Naive thymus-derived CD4-positive, alpha-beta T cell (primary cell): ENCODE measurements at regions not wholly inside any gene's neighbourhood (a gene's known extent, or its start where the extent isn't known, plus 50 kb on each side); places are given as distances from the start of the nearest gene placed in this dataset.

ENCODE experiments used
- ATAC-seq: fragments of 150-1000 bp; cut with Tn5 transposase; 2 replicates; pipeline ENCODE4 v1.10.0; 2021; ENCODE audit warnings: mild to moderate bottlenecking, moderate library complexity
- CTCF ChIA-PET: fragments of 350-600 bp; sonication (Branson Sonifier 250); formaldehyde crosslinking; loops from one replicate; lab custom pipeline; 2021; ENCODE audit warnings: antibody characterized with exemption; lab: Charles Lee
- POLR2A ChIA-PET: fragments of 350-600 bp; sonication (Branson Sonifier 250); formaldehyde crosslinking; loops from one replicate; lab custom pipeline; 2021; ENCODE audit warnings: antibody characterized with exemption, inconsistent platforms; lab: Charles Lee
- DNase-seq, 9 donors: peaks; one replicate each; pipeline versions ENCODE4 v3.0.0 to v3.0.0-alpha.2; 2020 to 2022; ENCODE audit warnings: mixed read lengths in 1 of 9
- H3K27ac ChIP-seq: one replicate; pipeline ENCODE4 v1.7.0; 2013; ENCODE audit warnings: mild to moderate bottlenecking, low read depth, low read length, moderate library complexity
- H3K27me3 ChIP-seq, 2 donors: one replicate each; pipeline ENCODE4 v1.7.0; 2013; ENCODE audit warnings: low read length in 2 of 2, mild to moderate bottlenecking in 2 of 2, moderate library complexity in 2 of 2; ENCODE audit not compliant: control insufficient read depth in 2 of 2, insufficient read depth in 2 of 2
- H3K36me3 ChIP-seq, 3 experiments: 1 replicate in 2 of 3; 2 replicates in 1 of 3; pipeline ENCODE4 v1.7.0; 2013; ENCODE audit warnings: low read length in 3 of 3, mild to moderate bottlenecking in 3 of 3, moderate library complexity in 1 of 3; ENCODE audit not compliant: insufficient read depth in 3 of 3, control insufficient read depth in 2 of 3
- H3K4me1 ChIP-seq, 2 donors: one replicate each; pipeline ENCODE4 v1.7.0; 2013; ENCODE audit warnings: low read length in 2 of 2, mild to moderate bottlenecking in 2 of 2, moderate library complexity in 1 of 2; ENCODE audit not compliant: control insufficient read depth in 2 of 2, insufficient read depth in 2 of 2
- H3K4me3 ChIP-seq: 2 replicates; pipeline ENCODE4 v1.7.0; 2013; ENCODE audit warnings: mild to moderate bottlenecking, low read length
- H3K9me3 ChIP-seq, 3 experiments: 1 replicate in 2 of 3; 2 replicates in 1 of 3; pipeline ENCODE4 v1.7.0; 2013; ENCODE audit warnings: low read length in 3 of 3; ENCODE audit not compliant: control insufficient read depth in 2 of 3
- H3K27ac Mint-ChIP-seq, 9 donors: one replicate each; pipeline ENCODE4 v1.8.0; 2020 to 2022; ENCODE audit warnings: mixed read lengths in 9 of 9, mild to moderate bottlenecking in 8 of 9, moderate library complexity in 5 of 9, inconsistent platforms in 2 of 9
- H3K27me3 Mint-ChIP-seq, 5 donors: one replicate each; pipeline ENCODE4 v1.8.0; 2021 to 2022; ENCODE audit warnings: mixed read lengths in 5 of 5, mild to moderate bottlenecking in 1 of 5
- H3K36me3 Mint-ChIP-seq, 5 donors: one replicate each; pipeline ENCODE4 v1.8.0; 2020 to 2022; ENCODE audit warnings: mixed read lengths in 5 of 5, mild to moderate bottlenecking in 3 of 5, inconsistent platforms in 1 of 5
- H3K4me1 Mint-ChIP-seq, 7 donors: one replicate each; pipeline ENCODE4 v1.8.0; 2020 to 2022; ENCODE audit warnings: mixed read lengths in 7 of 7, mild to moderate bottlenecking in 3 of 7, inconsistent platforms in 1 of 7
- H3K4me3 Mint-ChIP-seq, 10 donors: one replicate each; pipeline ENCODE4 v1.8.0; 2020 to 2022; ENCODE audit warnings: mild to moderate bottlenecking in 10 of 10, mixed read lengths in 10 of 10, moderate library complexity in 6 of 10, inconsistent platforms in 2 of 10
- H3K9me3 Mint-ChIP-seq, 11 donors: one replicate each; pipeline ENCODE4 v1.8.0; 2020 to 2022; ENCODE audit warnings: mixed read lengths in 11 of 11, mild to moderate bottlenecking in 4 of 11, inconsistent platforms in 1 of 11, moderate library complexity in 1 of 11
- intact Hi-C, 2 donors: fragments of 100-400 bp; cut with micrococcal nuclease; formaldehyde crosslinking; loops; one replicate each; pipeline ENCODE4 v1.15.1; 2023

DNA sequence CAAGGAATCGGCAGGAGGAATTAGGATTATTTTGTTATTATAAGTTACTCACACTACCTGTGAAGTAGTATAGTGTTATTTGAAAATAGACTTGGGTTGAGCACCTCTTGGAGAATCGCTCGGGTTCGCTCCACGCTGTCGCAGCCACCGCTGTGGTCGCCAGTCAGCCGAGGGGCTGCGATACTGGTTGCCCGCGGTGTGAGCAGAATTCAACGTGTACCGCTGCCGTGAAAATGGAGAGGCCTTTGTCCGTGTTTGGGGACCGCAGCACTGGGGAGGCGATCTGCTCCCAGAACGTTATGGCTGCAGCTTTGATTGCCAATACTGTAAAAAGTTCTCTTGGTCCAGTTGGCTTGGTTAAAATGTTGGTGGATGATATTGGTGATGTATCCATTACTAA is 117.2 kb downstream of the C7orf25 start:
- H3K4me1 Mint-ChIP-seq, result no peaks in the 10 kb centered on the region
- H3K4me3 Mint-ChIP-seq, result no peak overlapping the region
- ChIA-PET CTCF (no interaction called here), POLR2A (no interaction called here)
- no peak overlapping the region for H3K27ac ChIP-seq
- peaks cover 0 to 28% (median 8%) of the 10 kb centered on the region in 5 donors for H3K27me3 Mint-ChIP-seq
- peaks cover 0 to 29% (median 2%) of the 10 kb centered on the region in 11 donors for H3K9me3 Mint-ChIP-seq
- intact Hi-C loops, result no loop called here
- no peaks in the 10 kb centered on the region for H3K36me3 Mint-ChIP-seq
- no peak for DNase-seq
- no peaks in the 10 kb centered on the region for H3K36me3 ChIP-seq
- no peak overlapping the region for H3K27ac Mint-ChIP-seq
- no peaks in the 10 kb centered on the region for H3K27me3 ChIP-seq
- no peak for ATAC-seq
- no peaks in the 10 kb centered on the region for H3K4me1 ChIP-seq
- H3K4me3 ChIP-seq, result no peak overlapping the region
- H3K9me3 ChIP-seq, result no peaks in the 10 kb centered on the region

DNA sequence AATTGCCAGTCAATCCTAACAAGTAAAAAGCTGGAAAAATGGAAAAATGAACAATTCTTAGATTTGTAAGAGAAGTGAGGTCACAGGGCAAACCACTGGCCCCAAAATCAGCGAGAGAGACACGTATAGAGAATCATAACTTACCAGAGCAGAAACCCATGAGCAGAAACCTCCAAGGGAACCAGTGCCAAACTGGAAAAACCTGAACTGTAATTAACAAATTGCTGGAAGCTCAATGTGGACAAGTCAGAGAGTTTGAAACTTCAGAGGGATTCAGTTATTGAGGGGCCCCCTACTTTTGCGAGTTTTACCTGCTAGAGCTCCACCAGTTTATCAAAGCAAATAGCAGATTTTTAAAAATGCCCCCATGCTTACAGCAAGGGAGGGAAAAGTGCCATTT is 119.0 kb downstream of the C7orf25 start:
- Mint-ChIP-seq H3K9me3 (peaks cover 0 to 21% (median 0%) of the 10 kb centered on the region in 11 donors), H3K27ac (no peak overlapping the region), H3K4me3 (no peak overlapping the region), H3K4me1 (no peaks in the 10 kb centered on the region), H3K36me3 (no peaks in the 10 kb centered on the region), H3K27me3 (peaks cover 0 to 21% (median 4%) of the 10 kb centered on the region in 5 donors)
- H3K27me3 ChIP-seq, result no peaks in the 10 kb centered on the region
- no peak overlapping the region for H3K4me3 ChIP-seq
- no peak for ATAC-seq
- DNase-seq, result no peak
- intact Hi-C loops, result no loop called here
- H3K36me3 ChIP-seq, result no peaks in the 10 kb centered on the region
- H3K27ac ChIP-seq, result no peak overlapping the region
- ChIA-PET POLR2A (no interaction called here), CTCF (no interaction called here)
- no peaks in the 10 kb centered on the region for H3K9me3 ChIP-seq
- H3K4me1 ChIP-seq, result no peaks in the 10 kb centered on the region

DNA sequence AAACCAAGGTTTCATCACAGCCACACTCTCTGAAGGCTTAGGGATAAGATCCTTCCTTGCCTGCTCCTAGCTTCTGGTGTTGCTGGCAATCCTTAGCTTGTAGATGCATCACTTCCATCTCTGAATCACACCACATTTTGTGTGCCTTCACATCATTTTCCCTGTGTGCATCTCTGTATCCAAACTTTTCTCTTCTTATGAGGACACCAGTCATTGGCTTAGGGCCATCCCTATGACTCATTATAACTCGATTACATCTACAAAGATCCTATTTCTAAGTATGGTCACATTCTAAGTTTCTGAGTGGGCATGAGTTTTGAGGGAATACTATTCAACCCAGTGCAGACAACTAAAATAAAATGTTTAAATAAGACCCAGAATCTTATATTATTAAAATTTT is 121.7 kb downstream of the C7orf25 start:
- H3K9me3 ChIP-seq, result no peaks in the 10 kb centered on the region
- DNase-seq (no peak), ATAC-seq (no peak)
- Mint-ChIP-seq H3K4me1 (no peaks in the 10 kb centered on the region), H3K36me3 (no peaks in the 10 kb centered on the region), H3K27ac (no peak overlapping the region), H3K27me3 (peaks cover 0 to 14% (median 7%) of the 10 kb centered on the region in 5 donors), H3K9me3 (peaks cover 0 to 11% (median 3%) of the 10 kb centered on the region in 11 donors), H3K4me3 (no peak overlapping the region)
- ChIA-PET POLR2A (no interaction called here), CTCF (no interaction called here)
- H3K4me1 ChIP-seq, result no peaks in the 10 kb centered on the region
- no peaks in the 10 kb centered on the region for H3K36me3 ChIP-seq
- intact Hi-C loops, result no loop called here
- no peaks in the 10 kb centered on the region for H3K27me3 ChIP-seq
- H3K4me3 ChIP-seq, result no peak overlapping the region
- no peak overlapping the region for H3K27ac ChIP-seq

DNA sequence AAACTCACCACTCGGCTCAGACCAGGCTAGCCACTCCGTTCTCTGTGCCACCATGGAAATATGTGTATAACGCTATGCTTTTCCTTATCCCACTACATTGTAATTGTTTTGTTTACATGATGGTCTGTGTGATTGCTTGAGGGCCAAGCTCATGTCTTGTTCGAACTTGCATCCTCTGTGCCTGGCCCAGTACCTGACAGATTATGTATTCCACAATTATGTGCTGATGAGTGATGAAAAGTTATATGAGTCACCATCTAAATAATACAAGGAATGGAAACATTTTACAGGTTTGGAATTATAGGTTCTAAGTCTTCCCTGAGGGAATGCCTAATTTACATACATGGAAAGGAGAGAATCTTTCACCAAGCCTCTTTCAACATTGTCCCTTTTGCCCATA is 137.4 kb downstream of the C7orf25 start:
- H3K9me3 ChIP-seq, result no peaks in the 10 kb centered on the region
- H3K4me1 Mint-ChIP-seq, result no peaks in the 10 kb centered on the region
- no peaks in the 10 kb centered on the region for H3K27me3 ChIP-seq
- CTCF ChIA-PET, result no interaction called here
- intact Hi-C loops, result no loop called here
- peaks cover 0 to 7% (median 0%) of the 10 kb centered on the region in 5 donors for H3K36me3 Mint-ChIP-seq
- ATAC-seq, result no peak
- H3K27me3 Mint-ChIP-seq, result peaks cover 0 to 20% (median 6%) of the 10 kb centered on the region in 5 donors
- no peak overlapping the region for H3K27ac Mint-ChIP-seq
- no peak overlapping the region for H3K4me3 Mint-ChIP-seq
- POLR2A ChIA-PET, result no interaction called here
- peaks cover 3 to 15% (median 10%) of the 10 kb centered on the region in 11 donors for H3K9me3 Mint-ChIP-seq
- no peak overlapping the region for H3K27ac ChIP-seq
- no peak overlapping the region for H3K4me3 ChIP-seq
- H3K4me1 ChIP-seq, result no peaks in the 10 kb centered on the region
- no peaks in the 10 kb centered on the region for H3K36me3 ChIP-seq
- DNase-seq, result no peak

DNA sequence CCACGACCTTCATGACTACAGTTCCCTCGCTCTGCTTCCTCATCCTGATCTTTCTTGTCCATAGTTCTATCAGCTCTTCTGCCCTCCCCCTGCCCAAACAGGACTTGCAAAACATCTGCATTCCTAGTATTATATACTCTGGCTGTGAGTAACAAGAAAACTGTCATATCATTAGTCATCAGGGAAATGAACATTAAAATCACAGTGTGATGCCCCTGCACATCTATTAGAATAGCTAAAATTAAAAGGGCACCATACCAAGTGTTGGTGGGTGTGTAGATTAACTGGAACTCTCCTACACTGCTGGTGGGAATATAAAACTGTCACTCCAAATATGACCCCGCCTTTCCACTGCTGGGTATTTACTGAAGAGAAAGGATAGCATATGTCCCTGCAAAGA is 141.8 kb downstream of the C7orf25 start:
- DNase-seq (no peak), ATAC-seq (no peak)
- Histone ChIP-seq H3K36me3 (no peaks in the 10 kb centered on the region), H3K27me3 (no peaks in the 10 kb centered on the region), H3K4me1 (no peaks in the 10 kb centered on the region), H3K9me3 (no peaks in the 10 kb centered on the region), H3K27ac (no peak overlapping the region), H3K4me3 (no peak overlapping the region)
- POLR2A ChIA-PET, result no interaction called here
- Mint-ChIP-seq H3K27me3 (peaks cover 0 to 11% (median 8%) of the 10 kb centered on the region in 5 donors), H3K4me3 (no peak overlapping the region), H3K27ac (no peak overlapping the region), H3K4me1 (peaks cover 0 to 1% (median 0%) of the 10 kb centered on the region in 7 donors), H3K36me3 (no peaks in the 10 kb centered on the region), H3K9me3 (peaks cover 0 to 4% (median 0%) of the 10 kb centered on the region in 11 donors)
- intact Hi-C loops, result no loop called here
- CTCF ChIA-PET, result no interaction called here

DNA sequence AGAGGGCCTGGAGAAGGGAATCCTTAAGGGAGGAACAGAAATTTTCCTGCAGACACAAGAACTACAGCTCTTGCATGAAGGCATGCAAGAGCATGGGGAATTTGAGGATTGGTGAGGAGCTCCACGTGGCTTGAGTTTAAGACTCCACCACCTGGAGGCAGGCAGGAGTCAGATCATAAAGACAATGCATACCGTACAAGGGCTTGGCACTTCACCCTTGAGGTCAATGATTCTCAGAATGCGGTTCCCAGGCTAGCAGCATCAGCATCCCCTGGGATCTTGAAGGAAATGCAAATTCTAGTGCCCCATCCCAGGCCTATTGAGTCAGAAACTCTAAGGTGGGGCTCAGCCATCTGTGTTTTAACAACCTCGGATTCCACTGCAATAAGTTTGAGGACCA is 143.8 kb downstream of the C7orf25 start:
- Histone ChIP-seq H3K27me3 (no peaks in the 10 kb centered on the region), H3K4me1 (no peaks in the 10 kb centered on the region), H3K27ac (no peak overlapping the region), H3K9me3 (no peaks in the 10 kb centered on the region), H3K36me3 (no peaks in the 10 kb centered on the region), H3K4me3 (no peak overlapping the region)
- peaks cover 0 to 29% (median 23%) of the 10 kb centered on the region in 5 donors for H3K27me3 Mint-ChIP-seq
- no peak overlapping the region for H3K4me3 Mint-ChIP-seq
- CTCF ChIA-PET, result no interaction called here
- POLR2A ChIA-PET, result no interaction called here
- peaks cover 0 to 9% (median 2%) of the 10 kb centered on the region in 11 donors for H3K9me3 Mint-ChIP-seq
- intact Hi-C loops, result no loop called here
- H3K4me1 Mint-ChIP-seq, result peaks cover 0 to 1% (median 0%) of the 10 kb centered on the region in 7 donors
- ATAC-seq (no peak), DNase-seq (no peak)
- peaks cover 0 to 3% (median 0%) of the 10 kb centered on the region in 5 donors for H3K36me3 Mint-ChIP-seq
- H3K27ac Mint-ChIP-seq, result no peak overlapping the region

DNA sequence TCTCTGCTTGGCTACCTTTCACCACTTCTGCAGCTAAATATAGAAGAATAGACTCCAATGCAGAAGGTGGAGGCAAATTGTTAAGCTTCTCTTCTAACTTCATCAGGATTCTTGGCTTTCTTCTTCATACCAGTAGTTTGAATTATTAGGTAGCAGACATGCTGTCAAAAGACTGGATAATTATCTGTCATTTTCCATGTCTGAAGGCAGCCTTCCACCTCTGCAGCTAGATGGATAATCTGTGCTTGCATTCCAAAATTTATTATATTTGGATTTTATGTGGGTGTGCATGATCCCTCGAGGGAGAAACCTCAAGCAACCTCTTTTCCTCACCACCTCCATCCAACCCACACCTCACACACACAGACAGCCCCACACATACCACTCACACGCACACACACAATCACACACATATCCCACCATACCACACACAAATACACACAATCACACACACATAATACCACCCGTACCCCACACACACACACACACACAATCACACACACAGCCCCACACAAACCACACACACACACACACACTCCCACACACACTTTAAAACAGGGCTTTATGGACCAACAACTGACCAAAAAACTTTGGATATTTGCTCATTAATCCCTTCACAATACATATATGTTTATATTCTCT is 145.0 kb downstream of the C7orf25 start:
- POLR2A ChIA-PET, result no interaction called here
- intact Hi-C loops, result no loop called here
- Histone ChIP-seq H3K9me3 (no peaks in the 10 kb centered on the region), H3K27me3 (no peaks in the 10 kb centered on the region), H3K4me1 (no peaks in the 10 kb centered on the region), H3K4me3 (no peak overlapping the region), H3K27ac (no peak overlapping the region), H3K36me3 (no peaks in the 10 kb centered on the region)
- H3K36me3 Mint-ChIP-seq, result peaks cover 0 to 3% (median 0%) of the 10 kb centered on the region in 5 donors
- CTCF ChIA-PET, result no interaction called here
- peaks cover 0 to 1% (median 0%) of the 10 kb centered on the region in 7 donors for H3K4me1 Mint-ChIP-seq
- peaks cover 0 to 34% (median 29%) of the 10 kb centered on the region in 5 donors for H3K27me3 Mint-ChIP-seq
- no peak overlapping the region for H3K4me3 Mint-ChIP-seq
- DNase-seq (no peak), ATAC-seq (no peak)
- H3K9me3 Mint-ChIP-seq, result peaks cover 0 to 9% (median 2%) of the 10 kb centered on the region in 11 donors
- peak overlapping the region in 1 of 9 donors; percentile 8 for H3K27ac Mint-ChIP-seq
